Stimulated activated CD8-positive, alpha-beta memory T cell treated with anti-CD3 and anti-CD28 coated beads, Interleukin-12 subunit alpha, Interleukin-12 subunit beta, amount 100 ng/mL, for 4 hours (primary cell): ENCODE measurements at regions not wholly inside any gene's neighbourhood (a gene's known extent, or its start where the extent isn't known, plus 50 kb on each side); places are given as distances from the start of the nearest gene placed in this dataset.
"Not testable (repeated sequence)": the region's sequence is repeated elsewhere in the genome, so short reads cannot be mapped to it uniquely, and the experiment has no call there.

Source experiments
- DNase-seq: peaks from one replicate; pipeline ENCODE4 v3.0.0-alpha.2; 2020; ENCODE audit warnings: low read depth

DNA sequence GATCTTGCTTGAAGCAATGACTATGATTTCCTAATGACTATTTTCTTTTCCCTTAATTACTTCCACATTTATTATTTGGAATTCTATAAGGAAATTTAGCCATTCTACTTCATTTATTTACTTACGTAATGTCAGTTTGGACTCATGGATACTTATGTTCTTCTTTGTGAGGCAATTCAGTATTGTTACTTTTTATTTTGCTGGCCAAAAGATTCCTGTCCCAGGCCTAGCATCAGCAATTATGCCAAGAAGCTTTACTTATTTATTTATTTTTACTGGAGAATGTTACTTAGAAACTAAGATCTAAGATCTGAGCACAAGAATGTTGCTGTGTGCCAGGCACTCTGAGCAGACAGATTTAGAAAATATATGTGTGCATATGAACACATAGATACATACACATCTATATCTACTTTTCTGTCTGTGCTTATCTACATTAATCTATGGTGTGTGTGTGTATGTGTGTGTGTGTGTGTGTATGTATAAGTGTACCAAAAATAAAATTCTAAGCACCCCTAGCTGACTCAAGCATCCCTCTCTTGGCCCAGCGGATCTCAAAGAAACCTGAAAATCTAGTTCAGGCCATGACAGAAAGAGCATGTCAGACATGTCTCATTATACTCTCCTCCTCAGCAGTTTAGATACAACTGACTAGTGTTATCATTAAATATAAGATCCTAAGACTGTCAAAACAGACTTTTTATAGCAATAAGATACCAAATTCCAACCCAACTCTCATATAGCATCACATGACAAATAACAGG, 640.0 kb upstream of the GJE1 start:
- DNase-seq = no peak

DNA sequence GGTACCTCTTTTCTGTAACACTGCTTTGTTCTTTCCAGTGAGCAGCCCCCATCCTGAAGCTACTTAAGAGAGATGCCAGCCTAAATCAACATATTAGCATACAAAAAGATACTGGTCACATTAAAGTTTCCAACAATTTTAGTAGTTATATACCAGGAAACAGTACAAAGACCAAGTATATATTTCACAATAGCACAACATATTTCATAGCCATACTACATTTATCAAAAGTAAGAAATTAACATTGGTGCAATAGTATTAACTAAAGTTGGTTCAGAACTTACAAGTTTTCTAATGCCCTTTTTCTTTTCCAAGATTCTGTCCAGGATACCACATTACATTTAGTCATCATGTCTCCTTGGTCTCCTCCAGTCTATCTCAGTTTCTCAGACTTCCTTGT, 641.0 kb upstream of the GJE1 start:
- no peak for DNase-seq

DNA sequence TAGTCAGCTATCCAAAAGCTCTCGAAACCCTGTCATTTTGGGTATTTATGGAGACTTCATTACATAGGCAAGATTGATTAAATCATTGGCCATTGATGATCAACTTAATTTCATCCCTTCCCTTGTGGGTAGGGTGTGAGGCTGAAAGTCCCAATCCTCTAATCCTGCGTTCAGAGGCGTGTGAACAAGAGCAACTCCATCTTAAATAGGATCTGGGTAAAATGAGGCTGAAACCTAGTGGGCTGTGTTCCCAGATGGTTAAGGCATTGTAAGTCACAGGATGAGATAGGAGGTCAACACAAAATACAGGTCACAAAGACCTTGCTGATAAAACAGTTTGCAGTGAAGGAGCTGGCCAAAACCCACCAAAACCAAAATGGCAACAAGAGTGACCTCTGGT, 641.7 kb upstream of the GJE1 start:
- DNase-seq = no peak

DNA sequence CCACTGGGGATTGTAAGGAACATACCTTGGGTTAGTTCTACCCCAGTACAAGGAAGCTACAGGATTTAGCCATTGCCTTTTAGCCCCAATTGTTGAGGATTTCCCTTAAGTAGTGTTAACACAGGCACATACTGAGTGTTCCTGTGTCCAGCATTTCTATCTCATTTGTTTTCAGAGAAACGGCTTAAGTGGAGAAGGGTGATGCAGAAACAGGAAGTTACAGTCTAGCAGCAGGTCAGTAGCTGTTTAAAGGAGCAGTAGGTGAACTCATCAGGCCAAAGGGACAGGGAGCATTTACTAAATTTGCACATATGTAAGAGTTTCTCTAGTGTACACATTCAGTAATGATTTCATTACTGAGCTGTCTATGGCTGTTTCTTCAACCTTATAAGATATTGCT, 644.2 kb upstream of the GJE1 start:
- no peak for DNase-seq

DNA sequence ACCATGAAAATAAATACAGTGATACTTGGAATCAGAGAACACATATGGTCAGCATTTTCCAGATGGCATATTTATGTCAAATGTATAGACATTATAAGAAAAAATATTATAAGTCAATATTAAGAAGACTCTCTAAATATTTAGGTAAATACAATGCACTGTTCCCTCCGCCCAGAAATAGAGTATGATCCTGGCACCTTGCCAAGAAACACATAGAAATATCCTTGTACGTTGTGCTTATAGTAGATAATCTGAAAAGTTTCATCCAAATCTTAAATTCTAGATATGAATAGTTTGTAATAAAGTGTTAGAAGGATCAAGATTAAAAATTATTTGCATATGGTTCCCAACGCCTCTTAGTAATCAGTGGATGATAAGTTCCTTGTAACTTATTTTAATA, 645.8 kb upstream of the GJE1 start:
- DNase-seq = no peak

DNA sequence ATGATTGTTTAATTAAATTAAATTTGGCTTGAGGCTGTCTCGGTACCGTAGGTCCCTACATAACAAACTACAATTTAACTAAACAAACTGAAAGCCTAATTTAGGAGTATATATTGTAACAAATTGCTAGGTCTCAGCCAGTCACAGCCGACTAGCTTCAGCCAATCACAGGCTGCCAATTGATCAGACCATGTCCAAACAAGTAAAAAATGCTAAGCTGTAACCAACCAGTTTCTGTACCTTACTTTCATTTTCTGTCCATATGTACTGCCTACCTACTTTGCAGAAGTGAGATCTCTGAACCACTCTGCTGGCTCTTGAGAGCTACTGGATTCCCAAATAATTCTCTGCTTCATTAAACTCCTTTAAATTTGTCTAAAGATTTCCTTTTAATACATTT, 648.0 kb upstream of the GJE1 start:
- no peak for DNase-seq

DNA sequence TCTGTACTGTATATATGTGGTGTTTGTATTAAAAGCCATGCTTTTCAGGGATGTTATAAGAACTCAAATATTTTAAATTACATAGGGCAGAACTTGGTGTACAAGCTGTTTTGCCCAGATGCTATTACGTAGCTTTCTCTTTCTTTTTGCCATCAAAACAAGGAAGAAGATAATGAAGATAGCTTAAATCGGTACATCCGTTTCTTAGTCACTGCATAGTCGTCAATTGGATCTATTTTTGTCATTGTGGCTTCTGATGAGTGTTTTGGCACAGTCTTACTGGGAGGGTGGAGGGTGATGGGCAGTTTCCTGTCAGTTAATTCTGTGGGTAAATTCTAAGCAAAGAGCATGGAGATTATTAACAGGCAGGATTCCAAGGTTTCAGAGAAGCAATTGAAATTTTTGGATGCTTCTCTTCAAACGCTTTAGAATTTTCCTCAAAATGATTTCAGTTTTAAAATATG, 649.1 kb upstream of the GJE1 start:
- DNase-seq = peak; percentile 6

DNA sequence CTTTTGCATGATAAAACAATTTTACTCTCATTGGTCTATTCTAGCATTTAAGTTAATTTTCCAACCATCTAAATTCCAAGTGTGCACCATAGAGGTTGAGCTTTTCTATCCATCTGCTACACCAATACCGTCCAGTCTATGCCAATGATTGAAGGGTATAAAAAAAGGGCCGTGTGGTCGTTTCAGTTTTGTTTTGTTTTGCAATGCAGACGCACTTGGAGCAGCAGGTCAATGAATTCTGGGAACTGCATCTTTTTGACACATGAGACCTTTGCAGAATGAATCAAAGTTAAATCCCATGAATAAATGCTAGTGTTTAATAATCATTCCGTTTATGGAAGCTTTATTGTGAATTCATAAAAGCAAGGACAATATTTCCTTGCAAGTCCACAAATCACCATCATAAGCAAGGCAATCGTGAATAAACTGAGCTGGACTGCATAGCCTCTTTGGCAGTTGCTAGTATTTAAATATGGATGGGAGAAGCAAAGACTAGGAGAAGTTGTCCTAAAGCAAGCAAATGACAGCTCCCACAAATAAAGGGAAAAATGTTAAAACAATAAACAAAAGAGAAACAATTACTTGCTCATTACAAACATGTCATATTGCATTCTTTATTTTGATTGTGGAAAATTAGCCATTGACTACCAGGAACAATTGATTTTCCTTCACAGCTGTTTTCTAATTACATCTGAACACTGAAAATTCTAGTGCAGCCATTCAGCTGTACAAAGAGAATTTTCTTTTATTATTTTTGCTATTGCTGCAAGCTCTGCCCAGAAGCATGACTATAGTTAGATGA, 649.7 kb upstream of the GJE1 start:
- no peak for DNase-seq

DNA sequence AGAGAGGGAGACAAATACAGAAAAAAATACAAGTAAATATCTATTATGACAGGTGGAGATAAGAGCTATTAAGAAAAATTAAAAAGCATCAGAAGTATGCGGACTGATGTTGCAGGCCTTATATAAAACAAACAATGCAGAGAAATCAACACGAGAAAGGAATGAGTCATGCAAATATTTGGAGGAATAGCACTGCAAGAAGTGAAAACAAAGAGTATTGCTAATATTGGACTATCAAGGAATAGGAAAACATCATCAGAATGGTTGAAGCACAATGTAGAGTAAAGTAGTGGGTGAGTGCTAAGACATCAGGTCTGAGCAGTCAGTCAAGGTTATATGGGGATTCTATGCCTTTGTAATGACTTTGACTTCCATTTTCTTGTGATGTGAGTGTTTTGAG, 657.5 kb upstream of the GJE1 start:
- DNase-seq = no peak

DNA sequence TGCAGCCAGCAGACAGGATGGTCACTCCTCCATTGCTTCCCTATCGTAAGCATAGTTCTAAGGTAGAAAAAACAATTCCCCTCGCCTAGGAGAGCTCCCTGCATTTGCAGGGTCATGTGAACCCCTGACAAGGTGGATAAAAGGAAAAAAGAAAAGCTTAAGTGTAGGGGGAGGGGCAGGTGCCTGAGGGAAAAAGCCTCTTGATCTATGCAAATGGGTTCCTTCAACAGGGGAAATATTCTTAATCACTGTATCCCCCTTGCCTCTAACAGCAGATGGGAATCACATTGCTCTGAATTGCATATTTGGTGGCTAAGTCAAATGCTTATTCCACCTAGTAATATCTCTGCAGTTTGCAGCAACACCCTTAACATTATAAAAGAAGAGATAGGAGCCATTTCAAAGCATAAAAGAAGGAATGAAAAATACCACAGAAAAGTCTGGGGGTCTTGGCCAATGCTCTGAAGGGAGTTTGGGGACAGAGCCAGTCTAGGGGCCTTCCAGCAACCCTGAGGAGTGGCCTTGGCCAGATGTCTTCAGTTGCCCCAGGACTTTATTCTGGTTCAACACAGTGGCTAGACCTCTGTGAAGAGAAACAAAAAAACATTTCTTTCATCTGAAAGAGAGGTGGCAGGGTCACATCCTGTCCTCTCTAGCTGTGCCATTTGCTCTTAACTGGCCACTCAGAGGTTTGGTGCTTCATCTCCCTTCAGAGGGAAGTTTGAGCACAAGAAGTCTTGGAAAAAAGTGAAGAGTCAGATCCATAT, 660.4 kb upstream of the GJE1 start:
- DNase-seq = no peak

DNA sequence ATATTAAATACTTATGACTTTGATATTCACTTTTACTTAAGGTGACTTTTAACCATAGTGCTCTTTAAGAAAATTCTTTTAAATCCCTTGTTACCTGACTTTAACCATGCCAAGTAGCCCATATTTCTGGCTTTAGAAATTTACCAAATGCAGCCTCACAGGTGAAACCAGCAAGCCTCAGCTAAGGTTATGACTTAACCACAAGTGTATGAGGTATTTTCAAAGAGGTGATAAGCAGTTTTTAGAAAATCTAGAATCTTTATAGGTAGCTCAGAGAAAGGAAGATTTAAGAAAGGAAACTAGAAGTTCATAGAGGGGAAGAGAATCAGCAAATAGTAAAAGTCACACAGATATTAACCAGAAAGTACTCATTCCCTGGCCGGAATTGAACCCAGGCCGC, 661.9 kb upstream of the GJE1 start:
- DNase-seq = no peak

DNA sequence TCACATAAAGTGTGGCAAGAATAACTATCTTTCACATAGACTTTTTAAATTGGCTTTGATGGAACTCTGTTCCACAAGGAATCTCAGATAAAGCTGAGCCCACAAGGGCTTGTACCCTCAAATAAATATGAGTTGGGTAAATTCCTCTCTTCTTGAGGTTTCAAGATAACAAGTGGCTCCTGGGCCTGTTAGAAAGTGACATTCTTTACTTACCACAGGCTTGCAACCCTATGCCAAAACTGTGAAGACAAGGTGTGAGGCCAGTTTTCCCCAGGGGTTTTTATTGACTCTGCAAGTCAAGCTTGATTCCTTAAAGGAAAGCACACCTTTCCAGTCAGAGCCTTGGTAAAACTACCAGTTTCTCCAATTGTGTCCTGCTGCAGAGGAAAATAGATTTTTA, 664.8 kb upstream of the GJE1 start:
- DNase-seq = no peak

DNA sequence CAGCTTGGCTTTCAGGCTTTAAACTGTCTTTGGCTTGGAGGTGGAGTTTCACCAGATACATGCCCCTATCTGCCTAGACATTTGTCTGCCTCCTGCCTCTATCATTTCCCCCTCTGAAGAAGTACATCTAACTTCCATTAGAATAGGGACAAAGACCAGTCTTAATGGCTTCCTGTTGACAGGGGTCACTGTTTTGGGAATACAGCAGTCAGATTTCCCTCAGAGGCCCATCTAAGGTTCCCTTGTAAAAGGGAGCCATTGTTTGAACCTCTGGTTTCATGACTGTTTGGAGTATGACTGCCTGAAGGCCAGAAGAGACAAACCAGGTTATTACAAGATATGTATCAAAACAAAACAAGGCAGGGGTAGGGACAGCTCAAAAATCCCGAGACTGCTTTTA, 665.7 kb upstream of the GJE1 start:
- no peak for DNase-seq

DNA sequence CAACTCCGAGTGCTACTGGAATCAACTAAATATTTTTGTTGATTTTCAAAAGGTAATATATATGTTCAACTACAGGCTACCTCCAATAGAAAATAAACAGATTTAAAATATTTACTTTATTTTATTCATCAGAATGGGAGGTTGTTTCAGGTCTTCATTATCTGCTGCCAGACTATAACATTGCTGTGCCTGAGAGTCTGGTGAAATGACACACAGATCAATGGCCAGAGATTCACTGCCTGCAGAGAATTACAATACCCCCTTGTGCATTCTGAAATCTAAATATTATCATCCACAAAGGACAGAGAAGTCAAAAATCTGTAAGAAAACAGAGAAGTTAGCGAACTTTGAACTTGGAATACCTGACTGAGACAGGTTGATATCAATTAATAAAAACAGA, 667.8 kb upstream of the GJE1 start:
- no peak for DNase-seq

DNA sequence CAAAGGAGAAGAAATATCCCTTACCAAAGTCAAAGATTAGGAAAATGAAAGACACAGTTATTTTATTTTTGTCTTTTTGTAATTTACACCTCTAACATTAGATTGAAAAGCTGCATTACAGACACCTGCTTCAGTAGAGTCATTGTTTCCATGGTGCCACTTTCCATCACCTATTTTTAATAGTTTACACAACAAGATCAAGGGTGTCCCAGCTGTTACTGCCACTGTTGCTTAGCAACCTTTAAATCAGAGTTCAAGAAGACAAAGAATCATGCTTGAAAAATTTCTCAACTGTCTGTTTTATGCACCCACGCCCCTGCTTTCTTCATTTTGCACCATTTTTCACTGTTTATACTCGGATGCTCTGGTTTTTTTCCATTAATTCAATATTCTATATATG, 668.2 kb upstream of the GJE1 start:
- DNase-seq = no peak

DNA sequence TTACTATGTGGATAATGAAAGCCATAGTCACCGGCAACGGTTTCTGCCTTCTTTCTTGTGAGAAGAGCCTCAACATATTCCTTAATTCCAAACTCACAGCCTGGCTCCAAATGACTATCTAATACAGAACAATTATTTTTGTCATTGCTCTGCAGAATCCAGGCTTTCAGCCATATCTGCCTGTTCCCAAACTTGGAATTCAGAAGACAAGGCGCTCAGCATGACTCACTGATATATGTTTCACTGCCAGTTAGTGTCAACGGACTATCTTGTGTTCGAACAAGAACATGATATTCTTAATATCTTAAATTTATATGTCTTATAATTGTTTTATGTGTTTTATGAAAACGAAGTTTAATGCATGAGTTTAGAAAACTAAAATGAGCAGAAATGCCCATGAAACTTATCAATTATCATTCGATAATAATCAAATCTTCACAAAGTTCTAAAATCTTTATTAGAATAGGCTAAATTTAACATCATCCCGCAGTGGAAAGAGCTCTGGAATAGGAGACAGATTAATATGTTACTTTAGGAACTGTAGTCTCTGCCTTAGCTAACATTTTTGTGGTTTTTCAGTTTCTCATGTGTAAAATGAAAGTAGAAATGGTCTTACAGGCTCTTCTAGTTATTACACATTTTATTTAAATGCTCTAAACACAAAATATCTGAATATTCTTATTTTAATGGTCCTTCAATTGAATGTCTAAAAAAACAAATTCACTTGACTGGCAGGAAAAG, 669.3 kb upstream of the GJE1 start:
- no peak for DNase-seq

DNA sequence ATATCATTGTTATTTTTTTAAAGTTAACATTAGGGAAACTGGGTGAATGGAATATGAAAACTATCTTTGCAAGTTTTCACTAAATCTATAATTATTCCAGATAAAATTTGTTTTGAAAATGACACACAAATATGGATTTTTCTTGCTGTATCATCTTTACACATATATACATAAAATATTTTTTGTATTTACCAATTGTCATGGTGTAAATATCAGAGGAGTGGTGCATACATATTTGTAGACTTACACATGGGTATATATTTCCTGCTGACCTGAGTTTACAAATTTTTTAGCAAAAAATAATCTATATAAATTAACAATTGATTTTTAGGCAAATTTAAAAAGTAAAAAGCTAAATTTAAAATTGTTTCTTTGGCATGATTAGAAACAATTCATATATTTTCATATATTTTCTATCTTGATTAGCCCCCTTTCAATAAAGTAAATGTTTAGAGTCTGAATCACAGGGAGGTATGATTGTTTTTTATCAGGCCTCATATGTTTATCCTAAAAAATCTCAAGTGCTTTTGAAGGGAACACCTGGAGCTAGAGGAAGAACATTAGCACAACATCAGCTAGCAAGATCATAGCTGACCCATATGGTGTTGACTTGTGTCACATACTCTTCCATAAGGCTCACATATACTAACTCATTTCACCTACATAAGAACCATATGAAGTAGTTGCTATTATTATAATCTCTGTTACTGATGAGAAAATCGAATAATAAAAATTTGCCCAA, 671.8 kb upstream of the GJE1 start:
- DNase-seq = no peak

DNA sequence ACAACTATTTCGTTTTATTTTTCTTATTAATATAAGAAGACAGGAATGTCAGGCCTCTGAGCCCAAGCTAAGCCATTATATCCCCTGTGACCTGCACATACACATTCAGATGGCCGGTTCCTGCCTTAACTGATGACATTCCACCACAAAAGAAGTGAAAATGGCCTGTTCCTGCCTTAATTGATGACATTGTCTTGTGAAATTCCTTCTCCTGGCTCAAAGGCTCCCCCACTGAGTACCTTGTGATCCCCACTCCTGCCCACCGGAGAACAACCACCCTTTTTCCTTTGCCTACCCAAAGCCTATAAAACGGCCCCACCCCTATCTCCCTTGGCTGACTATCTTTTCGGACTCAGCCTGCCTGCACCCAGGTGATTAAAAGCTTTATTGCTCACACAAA, 672.5 kb upstream of the GJE1 start:
- not testable (repeated sequence) for DNase-seq

DNA sequence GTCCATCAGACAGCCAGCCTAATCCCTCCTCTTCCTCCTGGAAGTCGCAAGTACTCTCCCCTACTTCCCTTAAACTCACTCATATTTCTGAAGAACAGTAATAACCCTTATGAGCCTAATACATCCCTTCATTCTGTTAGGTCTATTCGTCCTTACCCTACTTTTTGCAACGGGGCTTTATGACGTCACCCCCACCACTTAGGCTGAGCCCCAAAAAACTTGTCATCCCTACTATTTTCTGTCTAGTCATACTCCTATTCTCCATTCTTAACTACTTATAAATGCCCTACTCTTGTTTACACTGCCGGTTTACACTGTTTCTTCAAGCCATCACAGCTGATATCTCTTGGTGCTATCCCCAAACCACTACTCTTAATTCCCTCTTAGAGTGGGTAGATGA, 674.7 kb upstream of the GJE1 start:
- DNase-seq = not testable (repeated sequence)

DNA sequence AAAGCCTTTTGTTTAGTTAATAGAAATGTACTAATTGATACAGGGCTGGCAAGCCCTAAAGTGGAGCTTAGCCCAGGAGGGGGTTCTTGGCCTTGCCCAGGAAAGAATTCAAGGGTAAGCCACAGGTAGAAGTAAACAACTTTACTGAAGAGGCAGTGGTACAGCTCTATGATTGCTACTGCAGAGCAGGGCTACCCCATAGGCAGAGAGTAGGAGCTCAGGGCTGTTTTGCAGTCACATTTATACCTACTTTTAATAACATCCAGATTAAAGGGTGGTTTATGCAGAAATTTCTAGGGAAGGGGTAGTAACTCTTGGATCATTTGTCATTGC, 680.4 kb upstream of the GJE1 start:
- no peak for DNase-seq

DNA sequence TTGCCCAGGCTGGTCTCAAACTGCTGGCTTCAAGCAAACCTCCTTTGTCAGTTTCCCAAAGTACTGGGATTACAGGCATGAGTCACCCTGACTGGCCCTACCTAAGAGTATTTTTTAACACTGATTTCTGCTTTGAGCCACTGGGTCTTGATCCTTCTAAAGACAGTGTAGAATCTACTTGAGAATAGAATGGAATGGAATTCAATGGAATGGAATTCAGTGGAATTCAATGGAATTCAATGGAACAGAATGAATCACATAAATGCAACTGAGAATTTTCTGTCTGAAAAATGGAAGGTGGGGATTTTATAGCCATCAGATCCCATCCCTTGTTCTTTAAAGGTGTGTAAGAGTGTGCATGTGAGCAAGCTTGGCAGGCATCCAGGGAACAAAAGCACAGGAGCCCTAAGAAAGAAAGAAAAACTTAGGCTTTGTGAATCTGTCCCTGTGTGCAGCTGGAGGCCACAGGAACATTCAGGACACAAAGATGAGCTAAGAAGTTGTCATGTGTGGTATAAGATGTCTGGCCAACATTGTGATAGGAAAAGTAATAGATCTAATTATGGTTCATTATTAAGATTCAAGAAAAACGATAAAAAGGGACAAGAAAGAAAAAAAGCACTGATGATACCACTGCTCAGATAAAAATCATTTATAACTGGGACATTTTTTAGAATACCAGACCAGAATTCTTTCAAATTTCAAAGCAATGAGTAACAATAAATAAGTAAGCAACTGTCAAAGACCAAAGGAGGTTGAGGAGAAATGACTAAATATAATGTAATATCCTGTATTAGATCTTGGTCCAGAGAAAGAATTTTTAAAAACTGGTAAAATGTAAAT, 681.0 kb upstream of the GJE1 start:
- DNase-seq = no peak
